Neural cell (in vitro differentiated cells): ENCODE measurements at regions not wholly inside any gene's neighbourhood (a gene's known extent, or its start where the extent isn't known, plus 50 kb on each side); places are given as distances from the start of the nearest gene placed in this dataset.

Experiments
- H2AFZ ChIP-seq: fragments of 200-600, 300-800 bp; sonication (generic), shearing (Covaris generic); 2 replicates; pipeline ENCODE4 v1.6.0; 2014; ENCODE audit warnings: low read depth, mild to moderate bottlenecking, antibody characterized with exemption, low read length, moderate library complexity
- H3F3A ChIP-seq: fragments of 200-600 bp; shearing (Covaris generic); 2 replicates; pipeline ENCODE4 v1.6.1; 2016; ENCODE audit warnings: mild to moderate bottlenecking, moderate library complexity, mixed read lengths, antibody characterized with exemption, low read length; ENCODE audit not compliant: insufficient read depth, poor library complexity, severe bottlenecking
- H3K27ac ChIP-seq: fragments of 200-600, 300-800 bp; sonication (generic), shearing (Covaris generic); 2 replicates; pipeline ENCODE4 v1.5.1; 2014; ENCODE audit warnings: mild to moderate bottlenecking, low read length, moderate library complexity
- H3K27me3 ChIP-seq: fragments of 300-800, 200-600 bp; sonication (generic), shearing (Covaris generic); 2 replicates; pipeline ENCODE4 v1.6.0; 2014; ENCODE audit warnings: mild to moderate bottlenecking, low read depth, low read length, moderate library complexity; ENCODE audit not compliant: insufficient read depth
- H3K36me3 ChIP-seq: fragments of 300-800, 200-600 bp; sonication (generic), shearing (Covaris generic); 2 replicates; pipeline ENCODE4 v1.5.1; 2014; ENCODE audit warnings: mild to moderate bottlenecking, antibody characterized with exemption, low read length, moderate library complexity; ENCODE audit not compliant: insufficient read depth
- H3K4me2 ChIP-seq: fragments of 300-800, 200-600 bp; sonication (generic), shearing (Covaris generic); 2 replicates; pipeline ENCODE4 v1.6.0; 2014; ENCODE audit warnings: mild to moderate bottlenecking, low read length
- H3K4me3 ChIP-seq: fragments of 300-800, 200-600 bp; sonication (generic), shearing (Covaris generic); 2 replicates; pipeline ENCODE4 v1.5.1; 2014; ENCODE audit warnings: mild to moderate bottlenecking, low read length, moderate library complexity
- H3K79me2 ChIP-seq: fragments of 200-600 bp; shearing (Covaris generic); replicated peaks from 2 replicates; pipeline ENCODE4 v1.6.0; 2014; ENCODE audit warnings: mild to moderate bottlenecking, low read length, moderate library complexity; ENCODE audit not compliant: insufficient read depth
- H3K9ac ChIP-seq: fragments of 300-800, 200-600 bp; sonication (generic), shearing (Covaris generic); 2 replicates; pipeline ENCODE4 v1.6.1; 2016; ENCODE audit warnings: mild to moderate bottlenecking, low read length, mixed read lengths
- H3K9me2 ChIP-seq: fragments of 200-600 bp; shearing (Covaris generic); 2 replicates; pipeline ENCODE4 v1.6.1; 2016; ENCODE audit warnings: mild to moderate bottlenecking, low read length, mixed read lengths; ENCODE audit not compliant: insufficient read depth
- H3K9me3 ChIP-seq: fragments of 200-600, 300-800 bp; sonication (generic), shearing (Covaris generic); 2 replicates; pipeline ENCODE4 v1.6.1; 2016; ENCODE audit warnings: mild to moderate bottlenecking, mixed run types, low read length, moderate library complexity, mixed read lengths
- H4K20me1 ChIP-seq: fragments of 200-600 bp; shearing (Covaris generic); 2 replicates; pipeline ENCODE4 v1.6.1; 2016; ENCODE audit warnings: mild to moderate bottlenecking, mixed run types; ENCODE audit not compliant: insufficient read depth
- EP300 ChIP-seq: fragments of 450-650 bp; conservative IDR thresholded peaks from 2 replicates; pipeline ENCODE4 v1.6.1; 2014; ENCODE audit warnings: antibody characterized with exemption, mild to moderate bottlenecking, moderate library complexity; ENCODE audit not compliant: poor library complexity, severe bottlenecking
- EZH2 ChIP-seq: fragments of 200-600, 300-800 bp; shearing (Covaris generic), sonication (generic); IDR thresholded peaks from 2 replicates; pipeline ENCODE4 v1.6.1; 2014; ENCODE audit warnings: antibody characterized with exemption, low read length, borderline replicate concordance, mild to moderate bottlenecking; ENCODE audit not compliant: insufficient read depth, poor library complexity, severe bottlenecking
- MXI1 ChIP-seq: fragments of 450-650 bp; conservative IDR thresholded peaks from 2 replicates; pipeline ENCODE4 v1.6.1; 2014; ENCODE audit warnings: antibody characterized with exemption, mild to moderate bottlenecking; ENCODE audit not compliant: poor library complexity, severe bottlenecking
- POLR2AphosphoS5 ChIP-seq: IDR thresholded peaks from 2 replicates; pipeline ENCODE4 v1.6.1; 2012
- RAD21 ChIP-seq: fragments of 450-650 bp; conservative IDR thresholded peaks from 2 replicates; pipeline ENCODE4 v1.6.1; 2014; ENCODE audit warnings: antibody characterized with exemption, mild to moderate bottlenecking, moderate library complexity
- REST ChIP-seq: IDR thresholded peaks from 2 replicates; pipeline ENCODE4 v1.6.1; 2012; ENCODE audit warnings: borderline replicate concordance
- SMC3 ChIP-seq: fragments of 450-650 bp; conservative IDR thresholded peaks from 2 replicates; pipeline ENCODE4 v1.6.1; 2014; ENCODE audit warnings: antibody characterized with exemption, mild to moderate bottlenecking, moderate library complexity; ENCODE audit not compliant: poor library complexity
- TAF1 ChIP-seq: IDR thresholded peaks from 2 replicates; pipeline ENCODE4 v1.6.1; 2012; ENCODE audit warnings: low read depth
- TF ChIP-seq, protein P1 (sequence below): fragments of 450-650 bp; IDR thresholded peaks from 2 replicates; pipeline ENCODE4 v1.5.1; 2014; ENCODE audit warnings: antibody characterized with exemption, mild to moderate bottlenecking, moderate library complexity; ENCODE audit not compliant: poor library complexity, severe bottlenecking

DNA sequence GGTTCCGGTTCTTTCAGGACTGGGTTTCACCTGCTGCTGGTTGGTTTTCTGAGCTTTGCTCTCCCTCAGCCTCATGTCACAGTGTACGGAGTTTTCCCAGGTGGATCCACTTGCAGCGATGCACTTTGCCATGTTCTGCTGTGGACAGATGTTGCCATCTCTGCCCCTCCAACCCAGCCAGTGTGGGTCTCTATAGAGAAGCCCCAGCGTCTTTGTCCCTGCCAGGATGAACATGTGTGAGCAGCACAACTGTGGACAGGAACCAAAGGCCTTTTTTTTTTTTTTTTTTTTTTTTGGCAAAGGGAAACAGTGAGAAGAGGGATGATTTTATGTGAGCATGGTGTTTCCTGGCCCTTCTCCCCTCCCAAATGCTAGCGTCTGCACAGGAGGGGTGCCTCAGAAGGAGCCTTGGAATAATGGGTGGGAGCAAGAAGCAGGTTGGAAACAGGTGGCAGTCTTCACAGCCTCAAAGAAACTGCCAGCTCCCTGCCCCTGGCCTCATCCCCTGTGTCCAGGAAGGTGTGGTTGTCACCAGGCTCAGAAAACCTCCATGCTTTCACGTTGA, 106.5 kb downstream of the RPS24 start:
- no peak overlapping the region for H3K4me2 ChIP-seq
- no peaks in the 10 kb centered on the region for H3K9me3 ChIP-seq
- H3K36me3 ChIP-seq: no peaks in the 10 kb centered on the region
- no peaks in the 10 kb centered on the region for H4K20me1 ChIP-seq
- no peaks in the 10 kb centered on the region for H3K9me2 ChIP-seq
- H3K4me3 ChIP-seq: no peak overlapping the region
- no peak overlapping the region for H3K27ac ChIP-seq
- H3K9ac ChIP-seq: no peak overlapping the region
- TF ChIP-seq SMC3: no peak
- TF ChIP-seq, protein P1, sequence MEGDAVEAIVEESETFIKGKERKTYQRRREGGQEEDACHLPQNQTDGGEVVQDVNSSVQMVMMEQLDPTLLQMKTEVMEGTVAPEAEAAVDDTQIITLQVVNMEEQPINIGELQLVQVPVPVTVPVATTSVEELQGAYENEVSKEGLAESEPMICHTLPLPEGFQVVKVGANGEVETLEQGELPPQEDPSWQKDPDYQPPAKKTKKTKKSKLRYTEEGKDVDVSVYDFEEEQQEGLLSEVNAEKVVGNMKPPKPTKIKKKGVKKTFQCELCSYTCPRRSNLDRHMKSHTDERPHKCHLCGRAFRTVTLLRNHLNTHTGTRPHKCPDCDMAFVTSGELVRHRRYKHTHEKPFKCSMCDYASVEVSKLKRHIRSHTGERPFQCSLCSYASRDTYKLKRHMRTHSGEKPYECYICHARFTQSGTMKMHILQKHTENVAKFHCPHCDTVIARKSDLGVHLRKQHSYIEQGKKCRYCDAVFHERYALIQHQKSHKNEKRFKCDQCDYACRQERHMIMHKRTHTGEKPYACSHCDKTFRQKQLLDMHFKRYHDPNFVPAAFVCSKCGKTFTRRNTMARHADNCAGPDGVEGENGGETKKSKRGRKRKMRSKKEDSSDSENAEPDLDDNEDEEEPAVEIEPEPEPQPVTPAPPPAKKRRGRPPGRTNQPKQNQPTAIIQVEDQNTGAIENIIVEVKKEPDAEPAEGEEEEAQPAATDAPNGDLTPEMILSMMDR: no peak
- no peak for TF ChIP-seq MXI1
- no peak for TF ChIP-seq POLR2AphosphoS5
- TF ChIP-seq EZH2: no peak
- TF ChIP-seq TAF1: no peak
- no peak for TF ChIP-seq EP300
- no peak for TF ChIP-seq RAD21
- TF ChIP-seq REST: no peak
- H3F3A ChIP-seq: no peaks in the 10 kb centered on the region
- no peak overlapping the region for H2AFZ ChIP-seq
- no peaks in the 10 kb centered on the region for H3K79me2 ChIP-seq
- H3K27me3 ChIP-seq: no peaks in the 10 kb centered on the region

GRCh38 chr10:78143576-78143975, 109.9 kb downstream of the RPS24 start:
- no peak overlapping the region for H3K9ac ChIP-seq
- H3K27me3 ChIP-seq: no peaks in the 10 kb centered on the region
- H3K4me2 ChIP-seq: no peak overlapping the region
- no peaks in the 10 kb centered on the region for H4K20me1 ChIP-seq
- H3K9me2 ChIP-seq: no peaks in the 10 kb centered on the region
- H3K36me3 ChIP-seq: no peaks in the 10 kb centered on the region
- no peaks in the 10 kb centered on the region for H3F3A ChIP-seq
- H3K27ac ChIP-seq: no peak overlapping the region
- H3K4me3 ChIP-seq: no peak overlapping the region
- H3K79me2 ChIP-seq: no peaks in the 10 kb centered on the region
- TF ChIP-seq RAD21 (no peak), REST (no peak), MXI1 (no peak), TAF1 (no peak), EZH2 (no peak), EP300 (no peak), POLR2AphosphoS5 (no peak), SMC3 (no peak)
- TF ChIP-seq, protein P1: no peak
- no peaks in the 10 kb centered on the region for H3K9me3 ChIP-seq
- no peak overlapping the region for H2AFZ ChIP-seq
